ENCODE measurements at regions not wholly inside any gene's neighbourhood (a gene's known extent, or its start where the extent isn't known, plus 50 kb on each side); places are given as distances from the start of the nearest gene placed in this dataset.

DNA sequence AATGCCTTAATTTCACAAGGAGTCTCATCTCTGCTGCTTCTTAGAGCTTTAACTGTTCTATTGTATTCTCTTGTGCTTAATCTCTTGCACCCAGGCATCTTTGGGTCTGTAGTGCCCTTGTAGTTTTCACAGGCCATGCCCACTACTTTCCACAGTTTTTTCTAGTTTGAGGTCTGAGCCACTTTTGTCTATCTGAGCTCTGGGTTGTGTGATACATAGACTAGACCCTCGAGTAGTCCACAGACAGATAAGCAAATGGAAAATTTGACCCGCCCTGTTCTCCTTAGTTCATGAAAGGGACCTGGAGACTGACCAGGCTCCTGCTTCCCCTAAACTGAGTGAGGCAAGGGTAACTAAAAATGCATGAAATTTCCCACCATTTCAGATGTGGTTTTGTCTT, 466.8 kb upstream of the ZEB2 start:
- TF ChIP-seq, protein P1, sequence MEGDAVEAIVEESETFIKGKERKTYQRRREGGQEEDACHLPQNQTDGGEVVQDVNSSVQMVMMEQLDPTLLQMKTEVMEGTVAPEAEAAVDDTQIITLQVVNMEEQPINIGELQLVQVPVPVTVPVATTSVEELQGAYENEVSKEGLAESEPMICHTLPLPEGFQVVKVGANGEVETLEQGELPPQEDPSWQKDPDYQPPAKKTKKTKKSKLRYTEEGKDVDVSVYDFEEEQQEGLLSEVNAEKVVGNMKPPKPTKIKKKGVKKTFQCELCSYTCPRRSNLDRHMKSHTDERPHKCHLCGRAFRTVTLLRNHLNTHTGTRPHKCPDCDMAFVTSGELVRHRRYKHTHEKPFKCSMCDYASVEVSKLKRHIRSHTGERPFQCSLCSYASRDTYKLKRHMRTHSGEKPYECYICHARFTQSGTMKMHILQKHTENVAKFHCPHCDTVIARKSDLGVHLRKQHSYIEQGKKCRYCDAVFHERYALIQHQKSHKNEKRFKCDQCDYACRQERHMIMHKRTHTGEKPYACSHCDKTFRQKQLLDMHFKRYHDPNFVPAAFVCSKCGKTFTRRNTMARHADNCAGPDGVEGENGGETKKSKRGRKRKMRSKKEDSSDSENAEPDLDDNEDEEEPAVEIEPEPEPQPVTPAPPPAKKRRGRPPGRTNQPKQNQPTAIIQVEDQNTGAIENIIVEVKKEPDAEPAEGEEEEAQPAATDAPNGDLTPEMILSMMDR (IDR thresholded peaks at IDR 0.05; ENCODE audit: insufficient read depth, low read length), result no peak
- no peak for TF ChIP-seq POLR2AphosphoS5 (IDR thresholded peaks at IDR 0.05; ENCODE audit: low read depth)
- no peak for TF ChIP-seq GABPA (IDR thresholded peaks at IDR 0.05; ENCODE audit: low read depth)
- TF ChIP-seq, protein P2, sequence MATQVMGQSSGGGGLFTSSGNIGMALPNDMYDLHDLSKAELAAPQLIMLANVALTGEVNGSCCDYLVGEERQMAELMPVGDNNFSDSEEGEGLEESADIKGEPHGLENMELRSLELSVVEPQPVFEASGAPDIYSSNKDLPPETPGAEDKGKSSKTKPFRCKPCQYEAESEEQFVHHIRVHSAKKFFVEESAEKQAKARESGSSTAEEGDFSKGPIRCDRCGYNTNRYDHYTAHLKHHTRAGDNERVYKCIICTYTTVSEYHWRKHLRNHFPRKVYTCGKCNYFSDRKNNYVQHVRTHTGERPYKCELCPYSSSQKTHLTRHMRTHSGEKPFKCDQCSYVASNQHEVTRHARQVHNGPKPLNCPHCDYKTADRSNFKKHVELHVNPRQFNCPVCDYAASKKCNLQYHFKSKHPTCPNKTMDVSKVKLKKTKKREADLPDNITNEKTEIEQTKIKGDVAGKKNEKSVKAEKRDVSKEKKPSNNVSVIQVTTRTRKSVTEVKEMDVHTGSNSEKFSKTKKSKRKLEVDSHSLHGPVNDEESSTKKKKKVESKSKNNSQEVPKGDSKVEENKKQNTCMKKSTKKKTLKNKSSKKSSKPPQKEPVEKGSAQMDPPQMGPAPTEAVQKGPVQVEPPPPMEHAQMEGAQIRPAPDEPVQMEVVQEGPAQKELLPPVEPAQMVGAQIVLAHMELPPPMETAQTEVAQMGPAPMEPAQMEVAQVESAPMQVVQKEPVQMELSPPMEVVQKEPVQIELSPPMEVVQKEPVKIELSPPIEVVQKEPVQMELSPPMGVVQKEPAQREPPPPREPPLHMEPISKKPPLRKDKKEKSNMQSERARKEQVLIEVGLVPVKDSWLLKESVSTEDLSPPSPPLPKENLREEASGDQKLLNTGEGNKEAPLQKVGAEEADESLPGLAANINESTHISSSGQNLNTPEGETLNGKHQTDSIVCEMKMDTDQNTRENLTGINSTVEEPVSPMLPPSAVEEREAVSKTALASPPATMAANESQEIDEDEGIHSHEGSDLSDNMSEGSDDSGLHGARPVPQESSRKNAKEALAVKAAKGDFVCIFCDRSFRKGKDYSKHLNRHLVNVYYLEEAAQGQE (IDR thresholded peaks at IDR 0.05; ENCODE audit: insufficient replicate concordance, low read depth), result no peak
- no peak for TF ChIP-seq SPI1 (IDR thresholded peaks at IDR 0.05; ENCODE audit: borderline replicate concordance, low read depth)

Data from HL-60 (cell line).